Keratinocyte (primary cell): ENCODE measurements at regions not wholly inside any gene's neighbourhood (a gene's known extent, or its start where the extent isn't known, plus 50 kb on each side); places are given as distances from the start of the nearest gene placed in this dataset.
"Not testable (repeated sequence)": the region's sequence is repeated elsewhere in the genome, so short reads cannot be mapped to it uniquely, and the experiment has no call there.

Experiments
- DNase-seq: peaks from one replicate; pipeline ENCODE4 v3.0.0-alpha.2; 2011; ENCODE audit warnings: low read depth, missing footprints, low spot score
- FAIRE-seq: peaks from 2 replicates; lab custom pipeline; 2011; peaks lifted over from hg19 to GRCh38; lab: Jason Lieb, UNC
- H2AFZ ChIP-seq: 2 replicates; pipeline ENCODE4 v1.6.0; 2012; ENCODE audit warnings: low read length, control low read depth, inconsistent platforms; ENCODE audit not compliant: control insufficient read depth
- H3K27ac ChIP-seq: 2 replicates; pipeline ENCODE4 v1.5.1; 2011; ENCODE audit warnings: low read length; ENCODE audit not compliant: control insufficient read depth, insufficient read depth
- H3K27me3 ChIP-seq: 3 replicates; pipeline ENCODE4 v1.6.0; 2011; ENCODE audit warnings: low read length; ENCODE audit not compliant: control insufficient read depth, insufficient read depth; ENCODE audit errors: extremely low read depth
- H3K36me3 ChIP-seq, 2 experiments: 2 replicates in 1 of 2; 3 replicates in 1 of 2; pipeline ENCODE4 v1.5.1; 2011; ENCODE audit warnings: low read length in 2 of 2, mild to moderate bottlenecking in 1 of 2; ENCODE audit not compliant: control insufficient read depth in 2 of 2, insufficient read depth in 2 of 2; ENCODE audit errors: extremely low read depth in 1 of 2
- H3K4me1 ChIP-seq: 3 replicates; pipeline ENCODE4 v1.5.1; 2011; ENCODE audit warnings: low read length; ENCODE audit not compliant: control insufficient read depth, insufficient read depth; ENCODE audit errors: extremely low read depth
- H3K4me2 ChIP-seq: 3 replicates; pipeline ENCODE4 v1.6.0; 2011; ENCODE audit warnings: low read depth, low read length; ENCODE audit not compliant: control insufficient read depth, insufficient read depth; ENCODE audit errors: extremely low read depth
- H3K4me3 ChIP-seq, 3 experiments: fragments of 200-600 bp in 1 of 3; sonication (generic) in 1 of 3; 2 replicates in 2 of 3; 3 replicates in 1 of 3; pipeline ENCODE4 v1.5.1; 2011 to 2016; ENCODE audit warnings: low read length in 3 of 3, mild to moderate bottlenecking in 3 of 3, control low read depth in 2 of 3, inconsistent platforms in 1 of 3, low read depth in 1 of 3, mixed read lengths in 1 of 3, mixed run types in 1 of 3, moderate library complexity in 1 of 3; ENCODE audit not compliant: control insufficient read depth in 2 of 3, insufficient read depth in 2 of 3; ENCODE audit errors: extremely low read depth in 1 of 3
- H3K79me2 ChIP-seq: 2 replicates; pipeline ENCODE4 v1.6.0; 2012; ENCODE audit warnings: low read length; ENCODE audit not compliant: control insufficient read depth, insufficient read depth
- H3K9ac ChIP-seq: 3 replicates; pipeline ENCODE4 v1.6.0; 2011; ENCODE audit warnings: low read length; ENCODE audit not compliant: control insufficient read depth, insufficient read depth; ENCODE audit errors: extremely low read depth
- H3K9me1 ChIP-seq: 3 replicates; pipeline ENCODE4 v1.6.0; 2011; ENCODE audit warnings: low read length; ENCODE audit not compliant: control insufficient read depth, insufficient read depth; ENCODE audit errors: extremely low read depth
- H3K9me3 ChIP-seq: 2 replicates; pipeline ENCODE4 v1.5.1; 2012; ENCODE audit warnings: low read depth, low read length; ENCODE audit not compliant: control insufficient read depth
- H4K20me1 ChIP-seq: 3 replicates; pipeline ENCODE4 v1.6.0; 2011; ENCODE audit warnings: low read length; ENCODE audit not compliant: control insufficient read depth, insufficient read depth; ENCODE audit errors: extremely low read depth
- EZH2 ChIP-seq: IDR thresholded peaks from one replicate; pipeline ENCODE4 v1.6.1; 2012; ENCODE audit warnings: inconsistent platforms, mild to moderate bottlenecking, low read length, moderate library complexity
- dilution Hi-C: fragments of 300-500 bp; cut with MboI; formaldehyde crosslinking; loops from one replicate; pipeline ENCODE4 v1.7.0; 2020; ENCODE audit warnings: low sequenced_read_pairs; ENCODE audit not compliant: extremely low pct_ligation_motif_present
- TF ChIP-seq, protein P1 (sequence below), 3 experiments: IDR thresholded peaks in 1 of 3; conservative IDR thresholded peaks in 1 of 3; optimal IDR thresholded peaks in 1 of 3; 2 replicates in 2 of 3; 3 replicates in 1 of 3; pipeline versions ENCODE3 to v1.5.1; 2011; ENCODE audit warnings: low read length in 3 of 3, mild to moderate bottlenecking in 3 of 3, moderate library complexity in 2 of 3, control low read depth in 1 of 3, inconsistent platforms in 1 of 3; ENCODE audit not compliant: insufficient read depth in 2 of 3; ENCODE audit errors: extremely low read depth in 1 of 3

GRCh38 chr4:174005422-174005821 is 278.0 kb downstream of the FBXO8 start:
- TF ChIP-seq, protein P1, sequence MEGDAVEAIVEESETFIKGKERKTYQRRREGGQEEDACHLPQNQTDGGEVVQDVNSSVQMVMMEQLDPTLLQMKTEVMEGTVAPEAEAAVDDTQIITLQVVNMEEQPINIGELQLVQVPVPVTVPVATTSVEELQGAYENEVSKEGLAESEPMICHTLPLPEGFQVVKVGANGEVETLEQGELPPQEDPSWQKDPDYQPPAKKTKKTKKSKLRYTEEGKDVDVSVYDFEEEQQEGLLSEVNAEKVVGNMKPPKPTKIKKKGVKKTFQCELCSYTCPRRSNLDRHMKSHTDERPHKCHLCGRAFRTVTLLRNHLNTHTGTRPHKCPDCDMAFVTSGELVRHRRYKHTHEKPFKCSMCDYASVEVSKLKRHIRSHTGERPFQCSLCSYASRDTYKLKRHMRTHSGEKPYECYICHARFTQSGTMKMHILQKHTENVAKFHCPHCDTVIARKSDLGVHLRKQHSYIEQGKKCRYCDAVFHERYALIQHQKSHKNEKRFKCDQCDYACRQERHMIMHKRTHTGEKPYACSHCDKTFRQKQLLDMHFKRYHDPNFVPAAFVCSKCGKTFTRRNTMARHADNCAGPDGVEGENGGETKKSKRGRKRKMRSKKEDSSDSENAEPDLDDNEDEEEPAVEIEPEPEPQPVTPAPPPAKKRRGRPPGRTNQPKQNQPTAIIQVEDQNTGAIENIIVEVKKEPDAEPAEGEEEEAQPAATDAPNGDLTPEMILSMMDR (optimal IDR thresholded peaks at IDR 0.05 in 1 of 3, IDR thresholded peaks at IDR 0.05 in 1 of 3, conservative IDR thresholded peaks at IDR 0.05 in 1 of 3; ENCODE audit: extremely low read depth in 1 of 3, insufficient read depth in 2 of 3, low read length in 3 of 3): no peak
- TF ChIP-seq EZH2: no peak
- dilution Hi-C loops: no loop called here
- Histone ChIP-seq H3K27ac (no peak overlapping the region), H4K20me1 (no peaks in the 10 kb centered on the region), H3K79me2 (no peaks in the 10 kb centered on the region), H3K9me3 (no peaks in the 10 kb centered on the region), H3K9ac (no peak overlapping the region), H3K4me3 (no peak overlapping the region), H3K4me2 (no peak overlapping the region), H2AFZ (no peak overlapping the region), H3K27me3 (no peaks in the 10 kb centered on the region), H3K9me1 (no peaks in the 10 kb centered on the region), H3K36me3 (no peaks in the 10 kb centered on the region), H3K4me1 (no peaks in the 10 kb centered on the region)
- FAIRE-seq (no peak), DNase-seq (no peak)

GRCh38 chr4:173998471-173999144 is 284.9 kb downstream of the FBXO8 start:
- H4K20me1 ChIP-seq: no peaks in the 10 kb centered on the region
- H3K9me3 ChIP-seq: no peaks in the 10 kb centered on the region
- no peaks in the 10 kb centered on the region for H3K36me3 ChIP-seq
- H3K4me2 ChIP-seq: no peak overlapping the region
- H3K4me1 ChIP-seq: no peaks in the 10 kb centered on the region
- H2AFZ ChIP-seq: no peak overlapping the region
- no peak overlapping the region for H3K4me3 ChIP-seq
- no peak for DNase-seq
- FAIRE-seq: no peak
- H3K9ac ChIP-seq: no peak overlapping the region
- no peaks in the 10 kb centered on the region for H3K27me3 ChIP-seq
- no peaks in the 10 kb centered on the region for H3K9me1 ChIP-seq
- dilution Hi-C loops: no loop called here
- no peak for TF ChIP-seq EZH2
- TF ChIP-seq, protein P1 (optimal IDR thresholded peaks at IDR 0.05 in 1 of 3, IDR thresholded peaks at IDR 0.05 in 1 of 3, conservative IDR thresholded peaks at IDR 0.05 in 1 of 3; ENCODE audit: extremely low read depth in 1 of 3, insufficient read depth in 2 of 3, low read length in 3 of 3): no peak
- no peak overlapping the region for H3K27ac ChIP-seq
- H3K79me2 ChIP-seq: no peaks in the 10 kb centered on the region

GRCh38 chr4:173995779-173996178 is 287.7 kb downstream of the FBXO8 start:
- H3K36me3 ChIP-seq, H3K4me1 ChIP-seq, H3K9ac ChIP-seq, DNase-seq, H3K79me2 ChIP-seq, H3K4me3 ChIP-seq, H3K9me1 ChIP-seq, H2AFZ ChIP-seq, dilution Hi-C loops, FAIRE-seq, H4K20me1 ChIP-seq, H3K27ac ChIP-seq, H3K4me2 ChIP-seq, H3K9me3 ChIP-seq, H3K27me3 ChIP-seq: not testable (repeated sequence)
